ENCODE measurements at regions not wholly inside any gene's neighbourhood (a gene's known extent, or its start where the extent isn't known, plus 50 kb on each side); places are given as distances from the start of the nearest gene placed in this dataset.
"Not testable (repeated sequence)": the region's sequence is repeated elsewhere in the genome, so short reads cannot be mapped to it uniquely, and the experiment has no call there.

DNA sequence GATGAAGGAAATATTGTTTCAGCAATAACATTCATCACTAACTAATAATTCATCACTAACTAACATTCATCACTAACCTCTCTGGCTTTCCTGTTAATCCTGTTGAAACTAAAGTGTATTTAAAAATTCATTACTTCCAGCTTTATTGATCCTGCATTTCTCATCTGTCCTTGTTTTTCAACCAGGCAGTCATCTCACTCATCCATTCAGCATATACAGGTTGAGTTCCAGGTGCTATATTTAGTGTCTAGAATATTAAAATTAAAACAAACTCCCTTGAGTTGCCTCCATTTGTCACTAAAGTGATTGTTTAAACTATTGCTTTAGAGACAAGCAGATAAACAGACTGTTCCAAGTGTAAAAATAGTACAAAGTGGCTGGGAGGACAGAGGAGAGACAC lies 58.1 kb downstream of the ATXN7L3B start:
- TF ChIP-seq, protein P1, sequence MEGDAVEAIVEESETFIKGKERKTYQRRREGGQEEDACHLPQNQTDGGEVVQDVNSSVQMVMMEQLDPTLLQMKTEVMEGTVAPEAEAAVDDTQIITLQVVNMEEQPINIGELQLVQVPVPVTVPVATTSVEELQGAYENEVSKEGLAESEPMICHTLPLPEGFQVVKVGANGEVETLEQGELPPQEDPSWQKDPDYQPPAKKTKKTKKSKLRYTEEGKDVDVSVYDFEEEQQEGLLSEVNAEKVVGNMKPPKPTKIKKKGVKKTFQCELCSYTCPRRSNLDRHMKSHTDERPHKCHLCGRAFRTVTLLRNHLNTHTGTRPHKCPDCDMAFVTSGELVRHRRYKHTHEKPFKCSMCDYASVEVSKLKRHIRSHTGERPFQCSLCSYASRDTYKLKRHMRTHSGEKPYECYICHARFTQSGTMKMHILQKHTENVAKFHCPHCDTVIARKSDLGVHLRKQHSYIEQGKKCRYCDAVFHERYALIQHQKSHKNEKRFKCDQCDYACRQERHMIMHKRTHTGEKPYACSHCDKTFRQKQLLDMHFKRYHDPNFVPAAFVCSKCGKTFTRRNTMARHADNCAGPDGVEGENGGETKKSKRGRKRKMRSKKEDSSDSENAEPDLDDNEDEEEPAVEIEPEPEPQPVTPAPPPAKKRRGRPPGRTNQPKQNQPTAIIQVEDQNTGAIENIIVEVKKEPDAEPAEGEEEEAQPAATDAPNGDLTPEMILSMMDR (IDR thresholded peaks at IDR 0.05; ENCODE audit: low read depth, low read length): no peak
- DNase-seq (ENCODE audit: extremely low read depth, low read depth): no peak

DNA sequence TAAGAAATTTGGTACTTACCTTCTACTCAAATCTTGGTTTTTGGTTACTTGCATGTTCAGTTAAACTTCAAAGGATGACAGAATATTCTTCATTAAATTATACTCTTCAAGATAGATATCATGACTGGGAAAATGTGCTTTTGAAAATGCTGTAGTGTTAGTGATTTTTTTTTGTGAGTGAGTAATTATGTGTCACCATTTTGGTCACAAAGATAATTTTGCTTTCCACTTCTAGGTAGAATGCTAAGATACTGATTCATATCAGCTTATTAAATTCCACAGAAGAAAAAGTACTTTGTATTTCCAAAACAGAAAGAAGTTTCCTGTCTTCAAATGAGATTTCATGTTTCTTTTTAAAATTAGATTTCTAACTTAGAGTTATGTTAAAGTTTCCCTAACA lies 61.2 kb downstream of the ATXN7L3B start:
- no peak for DNase-seq (ENCODE audit: extremely low read depth, low read depth)
- TF ChIP-seq, protein P1 (IDR thresholded peaks at IDR 0.05; ENCODE audit: low read depth, low read length): no peak

- TF ChIP-seq, protein P1 (IDR thresholded peaks at IDR 0.05; ENCODE audit: low read depth, low read length): no peak
- DNase-seq (ENCODE audit: extremely low read depth, low read depth): no peak
Observed at GRCh38 chr12:74599932-74600331, 62.3 kb downstream of the ATXN7L3B start.

DNA sequence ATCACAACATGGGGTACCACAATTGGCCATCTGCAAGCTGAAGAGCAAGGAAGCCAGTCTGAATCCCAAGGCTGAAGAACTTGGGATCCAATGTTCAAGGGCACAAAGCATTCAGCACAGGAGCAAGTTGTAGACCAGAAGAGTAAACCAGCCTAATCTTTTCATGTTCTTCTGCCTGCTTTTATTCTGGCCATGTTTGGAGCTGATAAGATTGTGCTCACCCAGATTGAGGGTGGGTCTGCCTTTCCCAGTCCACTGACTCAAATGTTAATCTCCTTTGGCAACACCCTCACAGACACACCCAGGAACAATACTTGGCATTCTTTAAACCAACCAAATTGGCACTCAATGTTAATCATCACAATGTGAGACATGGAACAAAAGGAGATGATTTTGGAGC lies 63.2 kb downstream of the ATXN7L3B start:
- not testable (repeated sequence) for DNase-seq (ENCODE audit: extremely low read depth, low read depth)

DNA sequence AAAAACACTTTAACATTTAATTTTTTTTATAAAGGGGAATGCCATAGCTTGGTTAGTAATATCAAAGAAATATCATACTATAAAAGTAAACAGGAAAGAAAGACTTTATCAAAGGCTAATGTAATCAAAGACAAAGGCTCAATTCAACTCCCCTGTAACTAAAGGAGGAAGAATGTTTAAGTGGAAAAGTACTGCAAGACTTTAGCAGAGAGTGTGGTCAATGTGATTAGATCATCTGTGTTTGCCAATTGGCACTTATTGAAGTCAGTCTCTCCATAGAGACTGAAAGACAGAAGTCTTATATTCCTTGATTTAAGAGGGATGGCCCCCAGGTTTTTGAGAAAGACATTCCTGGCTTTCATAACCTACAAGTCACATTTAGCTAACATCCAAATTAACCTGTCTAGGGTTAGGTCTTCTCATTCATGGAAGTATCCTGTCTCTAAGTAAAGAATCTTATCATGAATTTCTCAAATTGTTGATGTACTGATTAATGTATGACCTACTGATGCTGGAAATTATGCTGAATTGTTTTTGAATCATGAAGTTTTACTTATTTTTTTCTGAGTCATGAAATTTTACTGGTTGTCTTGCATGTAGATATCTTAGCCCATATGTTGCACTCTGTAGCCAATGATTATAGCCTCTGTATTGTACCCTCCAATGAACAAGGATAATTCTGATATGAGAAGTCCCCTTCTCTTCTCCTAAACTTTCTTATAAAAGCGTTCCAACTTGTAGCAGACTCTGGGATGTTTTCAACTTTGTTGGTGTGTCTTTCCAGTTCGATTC lies 65.4 kb downstream of the ATXN7L3B start:
- TF ChIP-seq, protein P1 (IDR thresholded peaks at IDR 0.05; ENCODE audit: low read depth, low read length): no peak
- DNase-seq (ENCODE audit: extremely low read depth, low read depth): no peak

GRCh38 chr12:74608231-74608775 lies 70.7 kb downstream of the ATXN7L3B start:
- no peak for DNase-seq (ENCODE audit: extremely low read depth, low read depth)
- TF ChIP-seq, protein P1 (IDR thresholded peaks at IDR 0.05; ENCODE audit: low read depth, low read length): no peak

GRCh38 chr12:74610711-74611110 lies 73.1 kb downstream of the ATXN7L3B start:
- DNase-seq (ENCODE audit: extremely low read depth, low read depth): no peak
- TF ChIP-seq, protein P1 (IDR thresholded peaks at IDR 0.05; ENCODE audit: low read depth, low read length): no peak

- TF ChIP-seq, protein P1 (IDR thresholded peaks at IDR 0.05; ENCODE audit: low read depth, low read length): no peak
- DNase-seq (ENCODE audit: extremely low read depth, low read depth): no peak
Observed at GRCh38 chr12:74614426-74614825, 76.8 kb downstream of the ATXN7L3B start.
